HG03039 (cell line): ENCODE measurements at regions not wholly inside any gene's neighbourhood (a gene's known extent, or its start where the extent isn't known, plus 50 kb on each side); places are given as distances from the start of the nearest gene placed in this dataset.
A peak's percentile ranks its signal among the peaks of the same experiment; 100 is the strongest.

ENCODE experiments used
- ATAC-seq: cut with Tn5 transposase; IDR thresholded peaks from one replicate; pipeline ENCODE4 v1.9.1; 2021; ENCODE audit warnings: mild to moderate bottlenecking, moderate library complexity; ENCODE audit not compliant: unreplicated experiment

- no peak for ATAC-seq
Observed at GRCh38 chr5:40288800-40289485, 390.8 kb upstream of the PTGER4 start.

- no peak for ATAC-seq
Observed at GRCh38 chr5:40284863-40285262, 394.9 kb upstream of the PTGER4 start.

GRCh38 chr5:40278881-40279280 lies 400.8 kb upstream of the PTGER4 start:
- ATAC-seq = no peak

- ATAC-seq = peak; percentile 65
Observed at GRCh38 chr5:40277161-40277906, 402.4 kb upstream of the PTGER4 start.

- peak; percentile 13 for ATAC-seq
Observed at GRCh38 chr5:40276426-40277102, 403.2 kb upstream of the PTGER4 start.

- ATAC-seq = no peak
Observed at GRCh38 chr5:40274568-40274967, 405.1 kb upstream of the PTGER4 start.

GRCh38 chr5:40273936-40274335 lies 405.8 kb upstream of the PTGER4 start:
- no peak for ATAC-seq

- no peak for ATAC-seq
Observed at GRCh38 chr5:40271476-40271875, 408.2 kb upstream of the PTGER4 start.

- no peak for ATAC-seq
Observed at GRCh38 chr5:40270274-40270845, 409.4 kb upstream of the PTGER4 start.

- no peak for ATAC-seq
Observed at GRCh38 chr5:40268088-40268487, 411.6 kb upstream of the PTGER4 start.

GRCh38 chr5:40266952-40267351 lies 412.8 kb upstream of the PTGER4 start:
- ATAC-seq = no peak

- no peak for ATAC-seq
Observed at GRCh38 chr5:40261984-40262383, 417.7 kb upstream of the PTGER4 start.

GRCh38 chr5:40260361-40260760 lies 419.4 kb upstream of the PTGER4 start:
- no peak for ATAC-seq

- ATAC-seq = no peak
Observed at GRCh38 chr5:40258222-40258621, 421.5 kb upstream of the PTGER4 start.

- ATAC-seq = no peak
Observed at GRCh38 chr5:40240671-40241070, 439.0 kb upstream of the PTGER4 start.

- ATAC-seq = no peak
Observed at GRCh38 chr5:40240111-40240510, 439.6 kb upstream of the PTGER4 start.

GRCh38 chr5:40238066-40238745 lies 441.5 kb upstream of the PTGER4 start:
- no peak for ATAC-seq

- ATAC-seq = no peak
Observed at GRCh38 chr5:40235471-40236400, 444.0 kb upstream of the PTGER4 start.

- ATAC-seq = no peak
Observed at GRCh38 chr5:40233268-40233667, 446.4 kb upstream of the PTGER4 start.

GRCh38 chr5:40227931-40228330 lies 451.8 kb upstream of the PTGER4 start:
- ATAC-seq = no peak
